ENCODE measurements at regions not wholly inside any gene's neighbourhood (a gene's known extent, or its start where the extent isn't known, plus 50 kb on each side); places are given as distances from the start of the nearest gene placed in this dataset.

- TF ChIP-seq CHD7 (IDR thresholded peaks at IDR 0.05; ENCODE audit: insufficient replicate concordance, low read length): no peak
- TF ChIP-seq SIX5 (IDR thresholded peaks at IDR 0.05; ENCODE audit: low read depth, low read length): no peak
- no peak for TF ChIP-seq NRF1 (IDR thresholded peaks at IDR 0.05; ENCODE audit: low read depth, low read length)
- no peak for TF ChIP-seq BRCA1 (IDR thresholded peaks at IDR 0.05; ENCODE audit: low read depth, low read length)
- no peak for TF ChIP-seq TAF7 (optimal IDR thresholded peaks at IDR 0.05; ENCODE audit: borderline replicate concordance, low read depth, low read length)
- TF ChIP-seq CBX8 (IDR thresholded peaks at IDR 0.05; ENCODE audit: borderline replicate concordance, low read depth, low read length): no peak
- no peak for TF ChIP-seq BACH1 (IDR thresholded peaks at IDR 0.05; ENCODE audit: low read length)
- no peak for TF ChIP-seq RXRA (IDR thresholded peaks at IDR 0.05; ENCODE audit: insufficient read depth, low read depth, low read length)
Measured at GRCh38 chr20:52476074-52476750, 284.6 kb upstream of the ZFP64 start (continued).

Measured in H1 (cell line).